ENCODE measurements at regions not wholly inside any gene's neighbourhood (a gene's known extent, or its start where the extent isn't known, plus 50 kb on each side); places are given as distances from the start of the nearest gene placed in this dataset.

DNA sequence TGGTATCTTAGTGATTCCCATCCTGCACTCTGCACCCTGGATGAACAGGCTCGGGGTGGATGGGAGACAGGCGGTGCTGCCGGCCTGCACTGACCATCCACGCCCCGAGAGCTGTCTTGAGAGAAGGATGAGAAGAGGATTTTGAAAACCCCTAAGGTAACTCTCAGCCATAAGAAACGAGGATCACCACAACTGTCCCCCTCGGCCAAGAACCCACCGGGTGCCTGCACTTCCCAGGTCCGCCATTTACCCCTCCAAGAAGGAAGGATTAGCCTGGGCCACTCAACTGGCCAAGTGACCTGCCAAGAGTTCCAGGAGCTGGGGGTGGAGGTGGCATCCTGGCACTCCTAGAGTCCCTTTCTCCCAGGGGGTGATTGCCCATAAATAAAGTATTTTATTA lies 302.4 kb upstream of the TNRC6C start:
- no peak for TF ChIP-seq ZNF260 (CRISPR knock-in tag; IDR thresholded peaks at IDR 0.05; ENCODE audit: borderline replicate concordance, low read depth)
- no peak for TF ChIP-seq ZC3H4 (CRISPR knock-in tag; IDR thresholded peaks at IDR 0.05; ENCODE audit: borderline replicate concordance)
- no peak for TF ChIP-seq SP4 (CRISPR knock-in tag; IDR thresholded peaks at IDR 0.05)
- TF ChIP-seq KLF6 (CRISPR knock-in tag; IDR thresholded peaks at IDR 0.05): no peak
- no peak for TF ChIP-seq POLR2AphosphoS2 (IDR thresholded peaks at IDR 0.05; ENCODE audit: low read depth, low read length)
- TF ChIP-seq, protein P1, sequence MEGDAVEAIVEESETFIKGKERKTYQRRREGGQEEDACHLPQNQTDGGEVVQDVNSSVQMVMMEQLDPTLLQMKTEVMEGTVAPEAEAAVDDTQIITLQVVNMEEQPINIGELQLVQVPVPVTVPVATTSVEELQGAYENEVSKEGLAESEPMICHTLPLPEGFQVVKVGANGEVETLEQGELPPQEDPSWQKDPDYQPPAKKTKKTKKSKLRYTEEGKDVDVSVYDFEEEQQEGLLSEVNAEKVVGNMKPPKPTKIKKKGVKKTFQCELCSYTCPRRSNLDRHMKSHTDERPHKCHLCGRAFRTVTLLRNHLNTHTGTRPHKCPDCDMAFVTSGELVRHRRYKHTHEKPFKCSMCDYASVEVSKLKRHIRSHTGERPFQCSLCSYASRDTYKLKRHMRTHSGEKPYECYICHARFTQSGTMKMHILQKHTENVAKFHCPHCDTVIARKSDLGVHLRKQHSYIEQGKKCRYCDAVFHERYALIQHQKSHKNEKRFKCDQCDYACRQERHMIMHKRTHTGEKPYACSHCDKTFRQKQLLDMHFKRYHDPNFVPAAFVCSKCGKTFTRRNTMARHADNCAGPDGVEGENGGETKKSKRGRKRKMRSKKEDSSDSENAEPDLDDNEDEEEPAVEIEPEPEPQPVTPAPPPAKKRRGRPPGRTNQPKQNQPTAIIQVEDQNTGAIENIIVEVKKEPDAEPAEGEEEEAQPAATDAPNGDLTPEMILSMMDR (CRISPR knock-in tag; IDR thresholded peaks at IDR 0.05): no peak
- TF ChIP-seq SATB2 (CRISPR knock-in tag; IDR thresholded peaks at IDR 0.05): no peak
- TF ChIP-seq STAG1 (CRISPR knock-in tag; IDR thresholded peaks at IDR 0.05): no peak
- TF ChIP-seq, protein P2, sequence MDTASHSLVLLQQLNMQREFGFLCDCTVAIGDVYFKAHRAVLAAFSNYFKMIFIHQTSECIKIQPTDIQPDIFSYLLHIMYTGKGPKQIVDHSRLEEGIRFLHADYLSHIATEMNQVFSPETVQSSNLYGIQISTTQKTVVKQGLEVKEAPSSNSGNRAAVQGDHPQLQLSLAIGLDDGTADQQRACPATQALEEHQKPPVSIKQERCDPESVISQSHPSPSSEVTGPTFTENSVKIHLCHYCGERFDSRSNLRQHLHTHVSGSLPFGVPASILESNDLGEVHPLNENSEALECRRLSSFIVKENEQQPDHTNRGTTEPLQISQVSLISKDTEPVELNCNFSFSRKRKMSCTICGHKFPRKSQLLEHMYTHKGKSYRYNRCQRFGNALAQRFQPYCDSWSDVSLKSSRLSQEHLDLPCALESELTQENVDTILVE (CRISPR knock-in tag; IDR thresholded peaks at IDR 0.05): no peak
- TF ChIP-seq MEIS2 (CRISPR knock-in tag; IDR thresholded peaks at IDR 0.05): no peak
- TF ChIP-seq, protein P3, sequence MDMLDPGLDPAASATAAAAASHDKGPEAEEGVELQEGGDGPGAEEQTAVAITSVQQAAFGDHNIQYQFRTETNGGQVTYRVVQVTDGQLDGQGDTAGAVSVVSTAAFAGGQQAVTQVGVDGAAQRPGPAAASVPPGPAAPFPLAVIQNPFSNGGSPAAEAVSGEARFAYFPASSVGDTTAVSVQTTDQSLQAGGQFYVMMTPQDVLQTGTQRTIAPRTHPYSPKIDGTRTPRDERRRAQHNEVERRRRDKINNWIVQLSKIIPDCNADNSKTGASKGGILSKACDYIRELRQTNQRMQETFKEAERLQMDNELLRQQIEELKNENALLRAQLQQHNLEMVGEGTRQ (IDR thresholded peaks at IDR 0.05; ENCODE audit: low read depth, low read length): no peak
- TF ChIP-seq, protein P3 (CRISPR knock-in tag; IDR thresholded peaks at IDR 0.05; ENCODE audit: borderline replicate concordance): no peak
- no peak for TF ChIP-seq ZNF777 (CRISPR knock-in tag; IDR thresholded peaks at IDR 0.05)
- TF ChIP-seq, protein P4, sequence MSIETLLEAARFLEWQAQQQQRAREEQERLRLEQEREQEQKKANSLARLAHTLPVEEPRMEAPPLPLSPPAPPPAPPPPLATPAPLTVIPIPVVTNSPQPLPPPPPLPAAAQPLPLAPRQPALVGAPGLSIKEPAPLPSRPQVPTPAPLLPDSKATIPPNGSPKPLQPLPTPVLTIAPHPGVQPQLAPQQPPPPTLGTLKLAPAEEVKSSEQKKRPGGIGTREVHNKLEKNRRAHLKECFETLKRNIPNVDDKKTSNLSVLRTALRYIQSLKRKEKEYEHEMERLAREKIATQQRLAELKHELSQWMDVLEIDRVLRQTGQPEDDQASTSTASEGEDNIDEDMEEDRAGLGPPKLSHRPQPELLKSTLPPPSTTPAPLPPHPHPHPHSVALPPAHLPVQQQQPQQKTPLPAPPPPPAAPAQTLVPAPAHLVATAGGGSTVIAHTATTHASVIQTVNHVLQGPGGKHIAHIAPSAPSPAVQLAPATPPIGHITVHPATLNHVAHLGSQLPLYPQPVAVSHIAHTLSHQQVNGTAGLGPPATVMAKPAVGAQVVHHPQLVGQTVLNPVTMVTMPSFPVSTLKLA (IDR thresholded peaks at IDR 0.05): no peak

Data from HepG2 (cell line).